ENCODE measurements at regions not wholly inside any gene's neighbourhood (a gene's known extent, or its start where the extent isn't known, plus 50 kb on each side); places are given as distances from the start of the nearest gene placed in this dataset.
A peak's percentile ranks its signal among the peaks of the same experiment; 100 is the strongest.
"Not testable (repeated sequence)": the region's sequence is repeated elsewhere in the genome, so short reads cannot be mapped to it uniquely, and the experiment has no call there.

GRCh38 chr2:57453945-57454344 is 592.7 kb upstream of the VRK2 start:
- no peak for DNase-seq

GRCh38 chr2:57460396-57461276 is 586.0 kb upstream of the VRK2 start:
- DNase-seq = no peak

- DNase-seq = no peak
These were observed 585.0 kb upstream of the VRK2 start for GRCh38 chr2:57461624-57462023.

- DNase-seq = no peak
These were observed 581.5 kb upstream of the VRK2 start for GRCh38 chr2:57465067-57465466.

- no peak for DNase-seq
These were observed 580.6 kb upstream of the VRK2 start for GRCh38 chr2:57465967-57466366.

GRCh38 chr2:57475391-57475790 is 571.2 kb upstream of the VRK2 start:
- no peak for DNase-seq

GRCh38 chr2:57479981-57480380 is 566.6 kb upstream of the VRK2 start:
- no peak for DNase-seq

GRCh38 chr2:57488061-57488460 is 558.5 kb upstream of the VRK2 start:
- no peak for DNase-seq

GRCh38 chr2:57490741-57491140 is 555.9 kb upstream of the VRK2 start:
- no peak for DNase-seq

GRCh38 chr2:57491213-57491612 is 555.4 kb upstream of the VRK2 start:
- no peak for DNase-seq

- DNase-seq = not testable (repeated sequence)
These were observed 552.6 kb upstream of the VRK2 start for GRCh38 chr2:57493966-57494365.

- DNase-seq = peak; percentile 47
These were observed 549.0 kb upstream of the VRK2 start for GRCh38 chr2:57497489-57498096.

- DNase-seq = no peak
These were observed 541.8 kb upstream of the VRK2 start for GRCh38 chr2:57504787-57505186.

GRCh38 chr2:57509189-57509588 is 537.4 kb upstream of the VRK2 start:
- DNase-seq = no peak

- DNase-seq = no peak
These were observed 535.9 kb upstream of the VRK2 start for GRCh38 chr2:57510704-57511103.

GRCh38 chr2:57515366-57515765 is 531.2 kb upstream of the VRK2 start:
- DNase-seq = no peak

GRCh38 chr2:57516698-57517340 is 529.8 kb upstream of the VRK2 start:
- DNase-seq = no peak

GRCh38 chr2:57523304-57523703 is 523.3 kb upstream of the VRK2 start:
- no peak for DNase-seq

GRCh38 chr2:57527685-57528084 is 518.9 kb upstream of the VRK2 start:
- no peak for DNase-seq

GRCh38 chr2:57528499-57528898 is 518.1 kb upstream of the VRK2 start:
- DNase-seq = no peak

- DNase-seq = no peak
These were observed 512.2 kb upstream of the VRK2 start for GRCh38 chr2:57534358-57534757.

- no peak for DNase-seq
These were observed 509.9 kb upstream of the VRK2 start for GRCh38 chr2:57536535-57537231.

- DNase-seq = no peak
These were observed 506.8 kb upstream of the VRK2 start for GRCh38 chr2:57539761-57540160.
